ENCODE measurements at regions not wholly inside any gene's neighbourhood (a gene's known extent, or its start where the extent isn't known, plus 50 kb on each side); places are given as distances from the start of the nearest gene placed in this dataset.

GRCh38 chr1:30185809-30186208 is 537.6 kb downstream of the MATN1 start:
- TF ChIP-seq, protein P1, sequence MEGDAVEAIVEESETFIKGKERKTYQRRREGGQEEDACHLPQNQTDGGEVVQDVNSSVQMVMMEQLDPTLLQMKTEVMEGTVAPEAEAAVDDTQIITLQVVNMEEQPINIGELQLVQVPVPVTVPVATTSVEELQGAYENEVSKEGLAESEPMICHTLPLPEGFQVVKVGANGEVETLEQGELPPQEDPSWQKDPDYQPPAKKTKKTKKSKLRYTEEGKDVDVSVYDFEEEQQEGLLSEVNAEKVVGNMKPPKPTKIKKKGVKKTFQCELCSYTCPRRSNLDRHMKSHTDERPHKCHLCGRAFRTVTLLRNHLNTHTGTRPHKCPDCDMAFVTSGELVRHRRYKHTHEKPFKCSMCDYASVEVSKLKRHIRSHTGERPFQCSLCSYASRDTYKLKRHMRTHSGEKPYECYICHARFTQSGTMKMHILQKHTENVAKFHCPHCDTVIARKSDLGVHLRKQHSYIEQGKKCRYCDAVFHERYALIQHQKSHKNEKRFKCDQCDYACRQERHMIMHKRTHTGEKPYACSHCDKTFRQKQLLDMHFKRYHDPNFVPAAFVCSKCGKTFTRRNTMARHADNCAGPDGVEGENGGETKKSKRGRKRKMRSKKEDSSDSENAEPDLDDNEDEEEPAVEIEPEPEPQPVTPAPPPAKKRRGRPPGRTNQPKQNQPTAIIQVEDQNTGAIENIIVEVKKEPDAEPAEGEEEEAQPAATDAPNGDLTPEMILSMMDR (IDR thresholded peaks at IDR 0.05), result no peak
- no peak for TF ChIP-seq EZH2 (IDR thresholded peaks at IDR 0.05)

Measured in neural progenitor cell (in vitro differentiated cells).